ENCODE measurements at regions not wholly inside any gene's neighbourhood (a gene's known extent, or its start where the extent isn't known, plus 50 kb on each side); places are given as distances from the start of the nearest gene placed in this dataset.

DNA sequence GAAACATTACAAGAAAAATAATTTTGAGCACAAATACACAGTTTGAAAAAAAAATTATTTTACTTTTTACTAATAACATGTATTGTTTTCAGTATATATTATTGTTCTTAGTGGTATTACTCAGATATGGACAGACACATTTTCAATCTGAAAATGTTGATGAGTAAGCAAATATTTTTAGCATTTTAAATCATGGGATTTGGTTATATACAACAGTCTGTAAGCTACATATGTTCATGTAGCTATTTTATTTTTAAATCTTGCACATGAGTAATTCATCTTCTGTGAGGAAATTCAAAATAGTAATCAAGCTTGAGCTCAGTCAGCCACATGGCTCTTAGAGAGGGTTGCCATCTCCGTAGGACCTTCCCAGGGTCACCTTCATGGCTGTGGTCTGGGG lies 471.9 kb downstream of the QKI start:
- TF ChIP-seq CTCF (IDR thresholded peaks at IDR 0.05; ENCODE audit: insufficient read depth, low read length, poor library complexity, severe bottlenecking) (no peak), EZH2phosphoT487 (conservative IDR thresholded peaks at IDR 0.05; ENCODE audit: low read length) (no peak)
